Aorta (tissue), 5 donors: ENCODE measurements at regions not wholly inside any gene's neighbourhood (a gene's known extent, or its start where the extent isn't known, plus 50 kb on each side); places are given as distances from the start of the nearest gene placed in this dataset.

Experiments
- ATAC-seq: fragments of 200-7000 bp; cut with Tn5 transposase; one replicate; pipeline ENCODE4 v1.9.1; 2022; ENCODE audit warnings: moderate library complexity; ENCODE audit not compliant: low FRiP score
- DNase-seq, 2 donors: peaks; one replicate each; pipeline ENCODE4 v3.0.0-alpha.2; 2020
- H3K27ac ChIP-seq, 2 donors: one replicate each; pipeline ENCODE4 v1.5.1; 2013; ENCODE audit warnings: low read length in 2 of 2, mild to moderate bottlenecking in 2 of 2, moderate library complexity in 2 of 2, control low read depth in 1 of 2, inconsistent platforms in 1 of 2, low read depth in 1 of 2
- H3K27me3 ChIP-seq, 2 donors: one replicate each; pipeline ENCODE4 v1.6.1; 2013; ENCODE audit warnings: control low read depth in 1 of 2, low read length in 1 of 2, mild to moderate bottlenecking in 1 of 2, moderate library complexity in 1 of 2; ENCODE audit not compliant: insufficient read depth in 2 of 2, control insufficient read depth in 1 of 2
- H3K36me3 ChIP-seq, 2 donors: one replicate each; pipeline ENCODE4 v1.6.1; 2013; ENCODE audit warnings: control low read depth in 1 of 2, low read length in 1 of 2, mild to moderate bottlenecking in 1 of 2; ENCODE audit not compliant: insufficient read depth in 2 of 2, control insufficient read depth in 1 of 2
- H3K4me1 ChIP-seq, 2 donors: one replicate each; pipeline ENCODE4 v1.6.1; 2013; ENCODE audit warnings: low read length in 2 of 2, control low read depth in 1 of 2, mild to moderate bottlenecking in 1 of 2, moderate library complexity in 1 of 2; ENCODE audit not compliant: insufficient read depth in 2 of 2, control insufficient read depth in 1 of 2
- H3K4me3 ChIP-seq, 2 donors: one replicate each; pipeline ENCODE4 v1.5.1; 2013; ENCODE audit warnings: low read length in 2 of 2, control low read depth in 1 of 2, mild to moderate bottlenecking in 1 of 2
- H3K9me3 ChIP-seq: one replicate; pipeline ENCODE4 v1.6.1; 2013; ENCODE audit warnings: mild to moderate bottlenecking, low read length; ENCODE audit not compliant: control insufficient read depth
- WGBS, 2 donors: extraction: QIAGEN DNeasy Blood & Tissue Kit; methylation state at CpG; one replicate each; pipeline ENCODE4 v1.1.7; 2013; 5-methylcytosine and 5-hydroxymethylcytosine counted together
- intact Hi-C, 2 donors: fragments of 100-400 bp; cut with DNase I; formaldehyde crosslinking; loops; one replicate each; pipeline versions ENCODE4 v1.14.2 to v1.15.0; 2022
- donor health status: healthy with polysubstance abuse.
- donor health status: Bipolar disorder and iron deficiency.
- donor health status: DM: no; HTN: no; CAD: no.
- donor health status: DM: no; HTN: no; CAD: no.
- donor health status: DM: yes; HTN: yes; CAD: no.

- intact Hi-C loops, result no loop called here
- H3K4me3 ChIP-seq, result no peak overlapping the region
- DNase-seq, result no peak
- ATAC-seq, result no peak
- no peaks in the 10 kb centered on the region for H3K9me3 ChIP-seq
- H3K27me3 ChIP-seq, result no peaks in the 10 kb centered on the region
- H3K27ac ChIP-seq, result no peak overlapping the region
- H3K4me1 ChIP-seq, result no peaks in the 10 kb centered on the region
- 58 to 64% methylated on average over 1 of the region's 1 CpG for WGBS, 2 donors
- H3K36me3 ChIP-seq, result no peaks in the 10 kb centered on the region
Measured at GRCh38 chr6:3510178-3510577, 53.3 kb upstream of the SLC22A23 start.

DNA sequence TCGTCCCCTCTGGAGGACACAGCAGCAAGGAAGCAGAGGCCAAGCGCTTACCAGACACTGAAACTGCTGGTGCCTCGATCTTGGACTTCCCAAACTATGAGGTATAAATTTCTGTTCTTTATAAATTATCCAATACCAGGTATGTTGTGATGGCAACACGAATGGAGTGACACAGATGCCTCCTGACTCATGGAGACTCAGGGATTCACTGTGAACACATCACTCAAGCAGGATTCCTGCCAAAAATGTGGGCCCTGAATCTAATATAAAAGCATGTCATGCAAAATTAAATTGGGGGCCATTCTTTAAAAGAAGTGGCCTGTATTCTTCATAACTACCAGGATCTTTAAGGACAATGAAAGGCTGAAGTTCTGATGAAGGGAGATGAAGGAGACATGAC, 52.5 kb upstream of the SLC22A23 start:
- H3K36me3 ChIP-seq, result no peaks in the 10 kb centered on the region
- ATAC-seq, result no peak
- H3K4me1 ChIP-seq, result no peaks in the 10 kb centered on the region
- intact Hi-C loops, result no loop called here
- WGBS, 2 donors, result 92 to 94% methylated on average over 4 of the region's 4 CpGs
- no peak overlapping the region for H3K4me3 ChIP-seq
- no peak overlapping the region for H3K27ac ChIP-seq
- no peaks in the 10 kb centered on the region for H3K9me3 ChIP-seq
- no peak for DNase-seq
- H3K27me3 ChIP-seq, result no peaks in the 10 kb centered on the region

DNA sequence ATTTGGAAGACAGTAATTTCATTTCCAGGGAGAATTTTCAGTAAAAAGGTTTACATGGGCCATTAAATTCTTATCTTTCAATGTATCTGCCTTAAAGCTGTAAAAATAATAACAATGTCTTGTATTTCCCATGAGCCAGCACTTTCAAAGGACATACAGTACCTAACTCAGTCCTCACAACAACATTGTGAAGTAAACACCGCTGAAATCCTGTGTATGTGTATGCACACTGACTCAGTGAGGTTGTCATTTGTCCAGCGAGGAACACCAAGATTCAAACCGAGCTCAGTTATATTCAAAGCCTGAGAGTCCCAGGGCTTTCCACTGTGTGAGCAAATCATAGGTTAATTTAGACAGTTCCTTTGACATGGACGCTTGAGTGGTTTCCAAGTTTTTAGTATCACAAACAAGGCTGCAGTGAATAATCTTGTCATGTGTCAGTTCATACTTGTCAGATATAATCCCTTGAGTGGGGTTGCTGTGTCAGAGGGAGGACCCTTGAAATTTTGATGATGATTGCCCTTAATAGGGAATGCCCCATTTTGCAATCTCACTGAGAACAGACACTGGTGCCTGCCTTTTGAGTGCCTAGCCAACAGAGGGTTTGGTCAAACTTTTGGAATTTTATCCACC, 50.0 kb upstream of the SLC22A23 start:
- H3K9me3 ChIP-seq, result no peaks in the 10 kb centered on the region
- H3K4me3 ChIP-seq, result no peak overlapping the region
- 84 to 86% methylated on average over 4 of the region's 4 CpGs for WGBS, 2 donors
- no peak overlapping the region for H3K27ac ChIP-seq
- no peaks in the 10 kb centered on the region for H3K27me3 ChIP-seq
- ATAC-seq, result no peak
- no peak for DNase-seq
- intact Hi-C loops, result no loop called here
- H3K4me1 ChIP-seq, result no peaks in the 10 kb centered on the region
- no peaks in the 10 kb centered on the region for H3K36me3 ChIP-seq
